Activated CD4-positive, alpha-beta T cell treated with anti-CD3 and anti-CD28 coated beads, Interleukin-2, Interleukin-4, amounts not matched to agents 100 ng/mL and 50 ng/mL, durations not matched to agents 16 hours and 8 hours (primary cell): ENCODE measurements at regions not wholly inside any gene's neighbourhood (a gene's known extent, or its start where the extent isn't known, plus 50 kb on each side); places are given as distances from the start of the nearest gene placed in this dataset.

Experiments used
- DNase-seq: peaks from one replicate; pipeline ENCODE4 v3.0.0-alpha.2; 2020; ENCODE audit warnings: low spot score

GRCh38 chr7:12456506-12456905 is 52.8 kb upstream of the VWDE start:
- DNase-seq, result no peak

GRCh38 chr7:12458520-12459131 is 55.0 kb upstream of the VWDE start:
- peak; percentile 49 for DNase-seq

GRCh38 chr7:12467837-12468236 is 64.2 kb upstream of the VWDE start:
- no peak for DNase-seq

- DNase-seq, result no peak
Measured at GRCh38 chr7:12469568-12469967, 65.9 kb upstream of the VWDE start.

- no peak for DNase-seq
Measured at GRCh38 chr7:12470930-12471329, 67.3 kb upstream of the VWDE start.

GRCh38 chr7:12474035-12474434 is 70.4 kb upstream of the VWDE start:
- DNase-seq, result no peak

- no peak for DNase-seq
Measured at GRCh38 chr7:12475362-12476063, 71.8 kb upstream of the VWDE start.

GRCh38 chr7:12477620-12478019 is 74.0 kb upstream of the VWDE start:
- DNase-seq, result no peak

- peak; percentile 4 for DNase-seq
Measured at GRCh38 chr7:12481722-12482121, 78.1 kb upstream of the VWDE start.

- DNase-seq, result no peak
Measured at GRCh38 chr7:12485845-12486244, 82.2 kb upstream of the VWDE start.

- no peak for DNase-seq
Measured at GRCh38 chr7:12488341-12488740, 82.2 kb upstream of the SCIN start.

- DNase-seq, result peak; percentile 21
Measured at GRCh38 chr7:12490107-12490688, 80.3 kb upstream of the SCIN start.

- DNase-seq, result no peak
Measured at GRCh38 chr7:12490940-12491339, 79.6 kb upstream of the SCIN start.

- DNase-seq, result no peak
Measured at GRCh38 chr7:12491526-12491925, 79.0 kb upstream of the SCIN start.

GRCh38 chr7:12493407-12493806 is 77.1 kb upstream of the SCIN start:
- no peak for DNase-seq

- DNase-seq, result no peak
Measured at GRCh38 chr7:12493863-12494686, 76.4 kb upstream of the SCIN start.

- no peak for DNase-seq
Measured at GRCh38 chr7:12494687-12495024, 75.9 kb upstream of the SCIN start.

- peak; percentile 3 for DNase-seq
Measured at GRCh38 chr7:12496901-12497674, 73.4 kb upstream of the SCIN start.

- DNase-seq, result no peak
Measured at GRCh38 chr7:12504149-12504548, 66.4 kb upstream of the SCIN start.

- DNase-seq, result no peak
Measured at GRCh38 chr7:12508005-12508404, 62.5 kb upstream of the SCIN start.

- no peak for DNase-seq
Measured at GRCh38 chr7:12508554-12508953, 62.0 kb upstream of the SCIN start.

GRCh38 chr7:12517451-12517850 is 53.1 kb upstream of the SCIN start:
- DNase-seq, result no peak
